GM19467 (cell line): ENCODE measurements at regions not wholly inside any gene's neighbourhood (a gene's known extent, or its start where the extent isn't known, plus 50 kb on each side); places are given as distances from the start of the nearest gene placed in this dataset.

Experiments
- ATAC-seq: cut with Tn5 transposase; IDR thresholded peaks from one replicate; pipeline ENCODE4 v1.9.1; 2021; ENCODE audit warnings: mild to moderate bottlenecking, moderate library complexity; ENCODE audit not compliant: unreplicated experiment

- ATAC-seq, result no peak
Observed at GRCh38 chr6:169988769-169989550, 237.5 kb downstream of the ERMARD start.

- no peak for ATAC-seq
Observed at GRCh38 chr6:169986848-169987498, 235.6 kb downstream of the ERMARD start.

GRCh38 chr6:169986171-169986847 is 234.9 kb downstream of the ERMARD start:
- no peak for ATAC-seq

- ATAC-seq, result no peak
Observed at GRCh38 chr6:169985121-169986015, 233.9 kb downstream of the ERMARD start.

- ATAC-seq, result no peak
Observed at GRCh38 chr6:169984181-169985120, 233.0 kb downstream of the ERMARD start.

- no peak for ATAC-seq
Observed at GRCh38 chr6:169983651-169984050, 232.2 kb downstream of the ERMARD start.

GRCh38 chr6:169982461-169983386 is 231.3 kb downstream of the ERMARD start:
- ATAC-seq, result no peak

- no peak for ATAC-seq
Observed at GRCh38 chr6:169981969-169982368, 230.5 kb downstream of the ERMARD start.

GRCh38 chr6:169981568-169981967 is 230.1 kb downstream of the ERMARD start:
- ATAC-seq, result no peak

GRCh38 chr6:169980826-169981450 is 229.5 kb downstream of the ERMARD start:
- ATAC-seq, result no peak

GRCh38 chr6:169979873-169980432 is 228.5 kb downstream of the ERMARD start:
- ATAC-seq, result no peak

- no peak for ATAC-seq
Observed at GRCh38 chr6:169978615-169979161, 227.3 kb downstream of the ERMARD start.

- ATAC-seq, result no peak
Observed at GRCh38 chr6:169977434-169978265, 226.2 kb downstream of the ERMARD start.

GRCh38 chr6:169976301-169977081 is 225.1 kb downstream of the ERMARD start:
- no peak for ATAC-seq

- ATAC-seq, result no peak
Observed at GRCh38 chr6:169975701-169976100, 224.3 kb downstream of the ERMARD start.

- ATAC-seq, result no peak
Observed at GRCh38 chr6:169975286-169975685, 223.9 kb downstream of the ERMARD start.
